DND-41 (cell line): ENCODE measurements at regions not wholly inside any gene's neighbourhood (a gene's known extent, or its start where the extent isn't known, plus 50 kb on each side); places are given as distances from the start of the nearest gene placed in this dataset.

Experiments
- ATAC-seq: fragments of 200-7000 bp; cut with Tn5 transposase; 3 replicates; pipeline ENCODE4 v1.9.1; 2021; ENCODE audit warnings: low read depth; ENCODE audit not compliant: insufficient read depth
- DNase-seq: peaks from one replicate; pipeline ENCODE4 v3.0.0-alpha.2; 2020
- H2AFZ ChIP-seq: 2 replicates; pipeline ENCODE4 v1.6.0; 2012; ENCODE audit warnings: low read depth, low read length
- H3K27ac ChIP-seq: 2 replicates; pipeline ENCODE4 v1.5.1; 2012; ENCODE audit warnings: low read length, inconsistent platforms
- H3K27me3 ChIP-seq: fragments of 200-600 bp; sonication (generic); 2 replicates; pipeline ENCODE4 v1.6.0; 2012; ENCODE audit warnings: low read length, mild to moderate bottlenecking, inconsistent platforms; ENCODE audit not compliant: insufficient read depth, poor library complexity
- H3K36me3 ChIP-seq: 2 replicates; pipeline ENCODE4 v1.5.1; 2012; ENCODE audit warnings: low read length, inconsistent platforms; ENCODE audit not compliant: insufficient read depth
- H3K4me1 ChIP-seq: 2 replicates; pipeline ENCODE4 v1.5.1; 2012; ENCODE audit warnings: mild to moderate bottlenecking, low read length; ENCODE audit not compliant: insufficient read depth
- H3K4me2 ChIP-seq: 2 replicates; pipeline ENCODE4 v1.6.0; 2012; ENCODE audit warnings: mild to moderate bottlenecking, moderate library complexity, low read length, inconsistent platforms; ENCODE audit not compliant: insufficient read depth
- H3K4me3 ChIP-seq, 2 experiments: fragments of 200-600 bp in 1 of 2; shearing (Covaris generic) in 1 of 2; 2 replicates each; pipeline ENCODE4 v1.5.1; 2012 to 2016; ENCODE audit warnings: inconsistent platforms in 2 of 2, low read length in 2 of 2, mild to moderate bottlenecking in 2 of 2, low read depth in 1 of 2, moderate library complexity in 1 of 2
- H3K79me2 ChIP-seq: 2 replicates; pipeline ENCODE4 v1.6.0; 2012; ENCODE audit warnings: low read length, inconsistent platforms; ENCODE audit not compliant: insufficient read depth
- H3K9ac ChIP-seq: 2 replicates; pipeline ENCODE4 v1.6.0; 2012; ENCODE audit warnings: low read depth, mild to moderate bottlenecking, inconsistent platforms, low read length, moderate library complexity
- H3K9me3 ChIP-seq: 2 replicates; pipeline ENCODE4 v1.5.1; 2012; ENCODE audit warnings: low read length, moderate library complexity, mild to moderate bottlenecking, inconsistent platforms; ENCODE audit not compliant: insufficient read depth, severe bottlenecking
- H4K20me1 ChIP-seq: 2 replicates; pipeline ENCODE4 v1.6.0; 2012; ENCODE audit warnings: low read length; ENCODE audit not compliant: insufficient read depth
- CTCF ChIP-seq: IDR thresholded peaks from 2 replicates; pipeline ENCODE4 v1.5.1; 2012; ENCODE audit warnings: borderline replicate concordance, low read length, moderate library complexity, mild to moderate bottlenecking; ENCODE audit not compliant: poor library complexity, severe bottlenecking; ENCODE audit errors: extremely low read depth
- EZH2 ChIP-seq: IDR thresholded peaks from 3 replicates; pipeline ENCODE4 v1.6.1; 2012; ENCODE audit warnings: borderline replicate concordance, low read depth, mild to moderate bottlenecking, moderate library complexity, low read length, inconsistent platforms; ENCODE audit not compliant: severe bottlenecking

DNA sequence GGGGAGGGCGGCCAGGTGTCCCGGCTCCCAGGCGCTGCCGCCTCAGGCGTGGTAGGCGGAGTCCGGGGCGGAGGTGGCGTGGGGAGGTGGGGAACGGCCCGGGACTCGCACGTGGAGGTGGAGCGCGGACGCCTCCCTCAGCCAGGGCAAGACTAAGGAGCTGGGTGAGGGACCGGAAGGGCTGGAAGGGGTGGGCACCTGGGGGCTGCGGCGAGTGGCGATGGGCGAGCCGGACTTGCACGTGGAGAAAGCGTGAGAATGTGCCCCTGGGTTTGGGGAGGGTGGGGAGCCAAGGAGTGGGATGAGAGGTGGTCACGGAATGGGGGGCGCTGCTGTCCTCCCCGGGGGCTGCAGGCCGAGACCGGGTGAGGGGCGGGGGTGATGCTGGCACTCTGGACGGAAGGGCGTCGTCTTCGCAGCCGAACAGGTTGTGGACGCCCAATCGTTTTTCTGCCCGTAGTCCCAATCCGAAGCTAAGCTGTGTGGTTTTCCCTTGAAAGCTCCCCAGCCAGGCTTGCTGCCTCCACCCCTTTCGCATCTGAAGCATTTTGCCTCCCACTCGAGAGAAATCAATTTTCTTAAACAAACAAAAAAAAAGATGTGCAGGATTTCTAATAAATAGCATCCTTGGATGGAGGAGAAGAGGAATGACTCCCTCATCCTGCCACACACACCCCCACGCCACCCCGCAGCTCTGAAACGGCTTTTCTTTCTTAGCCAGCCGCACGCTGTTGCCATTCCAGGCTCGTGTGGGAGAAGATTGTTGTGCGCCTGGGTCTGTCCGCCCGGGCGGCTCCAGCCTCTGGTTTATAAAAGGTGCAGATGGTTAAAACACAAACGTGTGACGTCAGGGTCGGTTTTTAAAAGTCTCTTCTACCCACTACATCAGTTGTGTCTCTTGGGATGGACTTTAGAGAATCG, 62.5 kb upstream of the ANKRD28 start:
- peaks cover 8% of the 10 kb centered on the region; the same call in 1 of the 2 replicates for H4K20me1 ChIP-seq
- peaks cover 5% of the 10 kb centered on the region; the same call in 1 of the 2 replicates for H3K36me3 ChIP-seq
- H3K9ac ChIP-seq = peak overlapping the region; percentile 89
- peak overlapping the region; percentile 26 to 91; a peak in 3 of 4 replicates for H3K4me3 ChIP-seq
- peak overlapping the region; percentile 92 for H3K4me2 ChIP-seq
- H3K9me3 ChIP-seq = peaks cover 10% of the 10 kb centered on the region
- TF ChIP-seq EZH2 (no peak), CTCF (peak; percentile 14)
- H3K27me3 ChIP-seq = no peaks in the 10 kb centered on the region
- H3K27ac ChIP-seq = peak overlapping the region; percentile 72
- peaks cover 44% of the 10 kb centered on the region for H3K4me1 ChIP-seq
- no peak for DNase-seq
- H3K79me2 ChIP-seq = peaks cover 40% of the 10 kb centered on the region
- peak; percentile 1 for ATAC-seq
- H2AFZ ChIP-seq = peak overlapping the region; percentile 84

DNA sequence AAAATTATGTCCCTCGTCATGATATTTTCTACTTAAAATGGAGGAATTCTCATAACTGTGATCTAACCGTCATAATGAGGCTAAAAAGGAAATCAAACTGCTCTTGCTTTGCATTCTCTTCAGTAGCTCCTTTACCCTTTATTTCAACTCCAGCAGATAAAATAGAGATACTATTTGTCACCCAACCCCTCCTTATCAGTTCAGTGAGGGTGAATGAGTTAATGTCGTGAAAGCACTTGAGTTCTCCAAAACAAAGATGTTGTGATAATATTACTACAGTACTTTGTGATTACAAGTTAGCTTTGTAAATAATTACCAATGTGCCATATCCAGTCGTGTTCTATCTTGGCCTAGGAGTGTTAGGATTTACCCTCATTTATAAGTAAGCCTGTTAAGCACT, 63.4 kb upstream of the ANKRD28 start:
- Histone ChIP-seq H3K36me3 (peaks cover 5% of the 10 kb centered on the region; the same call in 1 of the 2 replicates), H3K4me3 (no peak overlapping the region), H3K9ac (no peak overlapping the region), H3K4me2 (peak overlapping the region; percentile 92; the same call in 1 of the 2 replicates), H4K20me1 (peaks cover 5% of the 10 kb centered on the region; the same call in 1 of the 2 replicates), H3K79me2 (peaks cover 31% of the 10 kb centered on the region), H3K27me3 (no peaks in the 10 kb centered on the region), H3K27ac (no peak overlapping the region), H2AFZ (no peak overlapping the region; the same call in 1 of the 2 replicates), H3K9me3 (peaks cover 10% of the 10 kb centered on the region), H3K4me1 (peaks cover 40% of the 10 kb centered on the region)
- no peak for DNase-seq
- no peak for ATAC-seq
- TF ChIP-seq CTCF (no peak), EZH2 (no peak)

- no peaks in the 10 kb centered on the region for H3K4me1 ChIP-seq
- H2AFZ ChIP-seq = no peak overlapping the region
- DNase-seq (no peak), ATAC-seq (no peak)
- H3K79me2 ChIP-seq = no peaks in the 10 kb centered on the region
- no peaks in the 10 kb centered on the region for H3K36me3 ChIP-seq
- H3K4me3 ChIP-seq = no peak overlapping the region
- H3K9me3 ChIP-seq = peaks cover 2% of the 10 kb centered on the region
- H4K20me1 ChIP-seq = no peaks in the 10 kb centered on the region
- no peak overlapping the region for H3K27ac ChIP-seq
- no peaks in the 10 kb centered on the region for H3K27me3 ChIP-seq
- H3K4me2 ChIP-seq = no peak overlapping the region
- TF ChIP-seq EZH2 = no peak
- TF ChIP-seq CTCF = no peak
- H3K9ac ChIP-seq = no peak overlapping the region
These were observed 75.0 kb upstream of the ANKRD28 start for GRCh38 chr3:15872807-15873206.
